T-helper 1 cell treated with Interleukin-12 subunit alpha and Interleukin-12 subunit beta and Interleukin-4 antibody, amounts not matched to agents 30 μg/mL and 1 μg/mL, for 36 hours (primary cell): ENCODE measurements at regions not wholly inside any gene's neighbourhood (a gene's known extent, or its start where the extent isn't known, plus 50 kb on each side); places are given as distances from the start of the nearest gene placed in this dataset.

Experiments used
- H3K27ac Mint-ChIP-seq: one replicate; pipeline ENCODE4 v1.8.0; 2021; ENCODE audit warnings: mild to moderate bottlenecking, mixed read lengths
- H3K27me3 Mint-ChIP-seq: one replicate; pipeline ENCODE4 v1.8.0; 2021; ENCODE audit warnings: low read depth, mixed read lengths
- H3K36me3 Mint-ChIP-seq: one replicate; pipeline ENCODE4 v1.8.0; 2021; ENCODE audit warnings: low read depth, mixed read lengths
- H3K4me1 Mint-ChIP-seq: one replicate; pipeline ENCODE4 v1.8.0; 2021; ENCODE audit warnings: low read depth, mixed read lengths
- H3K4me3 Mint-ChIP-seq: one replicate; pipeline ENCODE4 v1.8.0; 2021; ENCODE audit warnings: mild to moderate bottlenecking, moderate library complexity, mixed read lengths
- H3K9me3 Mint-ChIP-seq: one replicate; pipeline ENCODE4 v1.8.0; 2021; ENCODE audit warnings: mixed read lengths

GRCh38 chr14:42961509-42961908 lies 1354.8 kb downstream of the LRFN5 start:
- no peak overlapping the region for H3K4me3 Mint-ChIP-seq
- H3K9me3 Mint-ChIP-seq, result peaks cover 20% of the 10 kb centered on the region
- H3K27ac Mint-ChIP-seq, result no peak overlapping the region
- H3K4me1 Mint-ChIP-seq, result no peaks in the 10 kb centered on the region
- H3K36me3 Mint-ChIP-seq, result no peaks in the 10 kb centered on the region
- H3K27me3 Mint-ChIP-seq, result no peaks in the 10 kb centered on the region

- Mint-ChIP-seq H3K36me3 (no peaks in the 10 kb centered on the region), H3K4me1 (no peaks in the 10 kb centered on the region), H3K4me3 (no peak overlapping the region), H3K27me3 (no peaks in the 10 kb centered on the region), H3K27ac (no peak overlapping the region), H3K9me3 (peaks cover 27% of the 10 kb centered on the region)
Observed at GRCh38 chr14:42950363-42950762, 1343.7 kb downstream of the LRFN5 start.

DNA sequence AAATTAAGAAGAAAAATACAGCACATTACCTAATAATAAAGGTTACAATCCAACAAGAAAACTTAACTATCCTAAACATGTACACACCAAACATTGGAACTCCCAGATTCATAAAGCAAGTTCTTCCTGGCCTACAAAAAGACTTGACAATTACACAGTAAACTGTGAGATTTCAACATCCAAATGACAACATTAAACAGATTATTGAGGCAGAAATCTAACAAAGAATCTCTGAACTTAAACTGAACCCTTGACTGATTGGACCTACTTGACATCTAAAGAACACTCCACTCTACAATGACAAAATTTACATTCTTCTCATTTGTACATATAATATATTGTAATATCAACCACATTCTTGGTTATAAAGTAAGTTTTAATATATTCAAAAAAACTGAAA lies 1341.3 kb downstream of the LRFN5 start:
- H3K36me3 Mint-ChIP-seq, result no peaks in the 10 kb centered on the region
- peaks cover 30% of the 10 kb centered on the region for H3K9me3 Mint-ChIP-seq

GRCh38 chr14:42944284-42944683 lies 1337.6 kb downstream of the LRFN5 start:
- no peaks in the 10 kb centered on the region for H3K36me3 Mint-ChIP-seq
- H3K4me3 Mint-ChIP-seq, result no peak overlapping the region
- H3K27me3 Mint-ChIP-seq, result no peaks in the 10 kb centered on the region
- H3K27ac Mint-ChIP-seq, result no peak overlapping the region
- H3K9me3 Mint-ChIP-seq, result peaks cover 10% of the 10 kb centered on the region
- no peaks in the 10 kb centered on the region for H3K4me1 Mint-ChIP-seq

More for the DNA sequence above, 1341.3 kb downstream of the LRFN5 start:
- Mint-ChIP-seq H3K27ac (no peak overlapping the region), H3K4me1 (no peaks in the 10 kb centered on the region), H3K4me3 (no peak overlapping the region), H3K27me3 (no peaks in the 10 kb centered on the region)

- no peaks in the 10 kb centered on the region for H3K27me3 Mint-ChIP-seq
- H3K4me3 Mint-ChIP-seq, result no peak overlapping the region
- H3K9me3 Mint-ChIP-seq, result peaks cover 31% of the 10 kb centered on the region
- H3K36me3 Mint-ChIP-seq, result no peaks in the 10 kb centered on the region
- no peaks in the 10 kb centered on the region for H3K4me1 Mint-ChIP-seq
- H3K27ac Mint-ChIP-seq, result no peak overlapping the region
Observed at GRCh38 chr14:42931308-42931707, 1324.6 kb downstream of the LRFN5 start.

- no peak overlapping the region for H3K27ac Mint-ChIP-seq
- no peaks in the 10 kb centered on the region for H3K4me1 Mint-ChIP-seq
- peaks cover 39% of the 10 kb centered on the region for H3K9me3 Mint-ChIP-seq
- H3K4me3 Mint-ChIP-seq, result no peak overlapping the region
- no peaks in the 10 kb centered on the region for H3K36me3 Mint-ChIP-seq
- H3K27me3 Mint-ChIP-seq, result no peaks in the 10 kb centered on the region
Observed at GRCh38 chr14:42929806-42930480, 1323.3 kb downstream of the LRFN5 start.

DNA sequence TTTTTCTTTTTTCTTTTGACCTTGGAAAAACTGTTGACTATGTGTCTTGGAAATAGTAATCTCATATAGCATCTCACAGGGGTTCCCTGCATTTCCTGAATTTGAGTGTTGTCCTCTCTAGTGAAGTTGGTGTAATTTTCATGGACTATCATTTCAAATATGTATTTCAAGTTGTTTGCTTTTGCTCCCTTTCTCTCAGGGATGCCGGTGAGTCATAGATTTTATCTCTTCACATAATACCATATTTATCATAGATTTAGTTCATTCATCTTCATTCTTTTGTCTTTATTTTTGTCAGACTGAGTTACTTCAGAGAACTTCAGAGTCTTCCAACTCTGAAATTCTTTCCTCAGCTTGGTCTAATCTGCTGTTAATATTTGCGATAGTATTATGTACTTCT lies 1320.6 kb downstream of the LRFN5 start:
- H3K9me3 Mint-ChIP-seq, result peaks cover 48% of the 10 kb centered on the region
- no peaks in the 10 kb centered on the region for H3K36me3 Mint-ChIP-seq
- H3K27me3 Mint-ChIP-seq, result no peaks in the 10 kb centered on the region
- no peaks in the 10 kb centered on the region for H3K4me1 Mint-ChIP-seq
- H3K4me3 Mint-ChIP-seq, result no peak overlapping the region
- H3K27ac Mint-ChIP-seq, result no peak overlapping the region

DNA sequence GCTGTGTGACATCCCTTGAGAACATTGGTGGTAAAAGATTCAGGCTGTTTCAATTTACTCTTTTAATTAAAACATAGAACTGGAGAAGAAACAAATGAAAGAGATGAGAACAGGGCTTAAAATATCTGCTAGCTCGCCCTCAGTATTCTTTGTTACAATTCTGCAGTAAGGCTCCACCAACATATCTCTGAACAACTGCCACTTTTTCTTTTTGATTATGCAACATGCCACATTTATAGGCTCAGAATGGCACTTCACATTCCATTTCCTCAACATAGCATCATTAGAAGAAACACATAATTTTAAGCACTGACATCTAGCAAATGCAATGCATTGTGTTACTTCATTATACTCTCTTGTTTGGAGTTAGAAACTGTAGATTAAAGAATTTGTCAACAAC lies 1315.2 kb downstream of the LRFN5 start:
- H3K4me1 Mint-ChIP-seq, result no peaks in the 10 kb centered on the region
- no peaks in the 10 kb centered on the region for H3K36me3 Mint-ChIP-seq
- H3K4me3 Mint-ChIP-seq, result no peak overlapping the region
- H3K27me3 Mint-ChIP-seq, result no peaks in the 10 kb centered on the region
- peaks cover 21% of the 10 kb centered on the region for H3K9me3 Mint-ChIP-seq
- no peak overlapping the region for H3K27ac Mint-ChIP-seq

DNA sequence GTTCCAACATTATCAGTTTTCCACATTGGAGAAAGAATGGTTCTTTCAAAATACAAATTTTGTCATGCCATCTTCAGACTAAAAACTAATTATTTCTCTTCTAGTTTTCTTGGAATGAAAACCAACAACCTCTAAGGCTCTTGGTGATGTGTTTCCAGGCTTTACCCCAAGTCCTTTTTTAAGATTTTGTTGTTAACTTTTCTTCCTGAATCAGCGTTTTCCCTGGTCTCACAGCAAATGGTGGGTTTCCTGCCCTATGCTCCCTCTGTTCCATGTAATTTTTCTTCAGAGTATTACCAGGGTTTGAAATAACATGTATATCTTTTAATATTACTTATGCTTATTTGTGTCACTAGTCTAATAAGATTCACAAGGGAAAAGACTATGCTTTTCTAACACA lies 1311.9 kb downstream of the LRFN5 start:
- no peaks in the 10 kb centered on the region for H3K36me3 Mint-ChIP-seq
- peaks cover 23% of the 10 kb centered on the region for H3K9me3 Mint-ChIP-seq
- H3K27ac Mint-ChIP-seq, result no peak overlapping the region
- H3K4me1 Mint-ChIP-seq, result no peaks in the 10 kb centered on the region
- no peak overlapping the region for H3K4me3 Mint-ChIP-seq
- no peaks in the 10 kb centered on the region for H3K27me3 Mint-ChIP-seq

DNA sequence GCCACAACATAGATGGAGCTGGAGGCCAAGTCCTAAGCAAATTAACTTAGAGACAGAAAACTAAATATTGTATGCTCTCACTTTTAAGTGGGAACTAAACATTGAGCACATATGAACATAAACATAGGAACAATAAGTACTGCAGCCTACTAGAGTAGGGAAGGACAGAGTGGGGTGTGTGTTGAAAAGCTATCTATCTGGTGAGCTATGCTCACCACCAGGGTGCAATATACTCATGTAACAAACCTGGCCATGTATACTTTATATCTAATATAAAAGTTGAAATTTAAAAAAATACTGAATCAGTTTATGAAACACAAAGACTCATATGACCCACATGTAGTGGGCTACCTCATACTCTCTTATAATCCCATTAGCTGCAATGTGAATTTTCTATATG lies 1305.0 kb downstream of the LRFN5 start:
- no peak overlapping the region for H3K4me3 Mint-ChIP-seq
- peaks cover 23% of the 10 kb centered on the region for H3K9me3 Mint-ChIP-seq
- no peaks in the 10 kb centered on the region for H3K27me3 Mint-ChIP-seq
- H3K4me1 Mint-ChIP-seq, result no peaks in the 10 kb centered on the region
- H3K27ac Mint-ChIP-seq, result no peak overlapping the region
- H3K36me3 Mint-ChIP-seq, result no peaks in the 10 kb centered on the region

DNA sequence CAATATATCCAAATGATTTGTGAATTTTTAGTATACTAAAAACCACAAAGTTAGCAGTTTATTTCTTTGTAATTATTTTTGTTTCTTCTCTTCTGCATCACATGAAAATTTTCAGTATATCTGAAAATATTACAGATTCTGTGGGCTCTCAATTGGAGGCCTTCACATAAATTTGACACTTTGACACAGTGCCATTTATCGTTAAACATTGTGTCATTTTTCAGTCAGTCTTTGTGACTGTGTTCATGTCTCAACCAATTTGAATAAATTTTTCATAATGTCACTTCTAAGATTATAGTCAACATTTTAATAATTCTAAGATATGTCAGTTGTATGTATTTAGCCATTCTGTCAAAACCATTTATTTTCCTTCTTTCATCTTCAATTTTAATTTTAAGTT lies 1303.0 kb downstream of the LRFN5 start:
- Mint-ChIP-seq H3K9me3 (peaks cover 16% of the 10 kb centered on the region), H3K4me3 (no peak overlapping the region), H3K27ac (no peak overlapping the region), H3K27me3 (no peaks in the 10 kb centered on the region), H3K36me3 (no peaks in the 10 kb centered on the region), H3K4me1 (no peaks in the 10 kb centered on the region)

DNA sequence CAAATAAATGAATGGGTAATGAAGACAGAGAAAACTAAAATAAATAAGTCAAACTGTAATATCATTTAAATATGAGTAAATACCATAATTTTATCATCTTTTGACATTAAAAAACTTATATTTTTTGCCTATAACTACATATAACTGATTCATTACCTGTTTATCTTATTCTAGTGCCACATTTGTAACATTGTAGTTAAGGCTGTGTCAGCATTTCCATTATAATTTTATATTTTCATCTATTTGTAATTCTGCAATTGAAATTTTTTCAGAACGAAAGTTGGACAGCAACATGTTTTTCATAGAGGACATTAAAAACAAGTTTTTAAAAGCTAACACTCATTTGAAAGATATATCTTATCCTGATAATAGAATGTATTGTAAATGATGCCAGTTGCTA lies 1286.5 kb downstream of the LRFN5 start:
- Mint-ChIP-seq H3K9me3 (peaks cover 7% of the 10 kb centered on the region), H3K4me3 (no peak overlapping the region), H3K27me3 (no peaks in the 10 kb centered on the region), H3K27ac (no peak overlapping the region), H3K36me3 (no peaks in the 10 kb centered on the region), H3K4me1 (no peaks in the 10 kb centered on the region)

- Mint-ChIP-seq H3K9me3 (peaks cover 16% of the 10 kb centered on the region), H3K4me3 (no peak overlapping the region), H3K36me3 (no peaks in the 10 kb centered on the region), H3K27ac (no peak overlapping the region), H3K4me1 (no peaks in the 10 kb centered on the region), H3K27me3 (no peaks in the 10 kb centered on the region)
Observed at GRCh38 chr14:42884100-42884499, 1277.4 kb downstream of the LRFN5 start.

GRCh38 chr14:42877716-42878115 lies 1271.0 kb downstream of the LRFN5 start:
- H3K27ac Mint-ChIP-seq, result no peak overlapping the region
- H3K36me3 Mint-ChIP-seq, result no peaks in the 10 kb centered on the region
- peaks cover 21% of the 10 kb centered on the region for H3K9me3 Mint-ChIP-seq
- H3K27me3 Mint-ChIP-seq, result no peaks in the 10 kb centered on the region
- no peak overlapping the region for H3K4me3 Mint-ChIP-seq
- no peaks in the 10 kb centered on the region for H3K4me1 Mint-ChIP-seq

GRCh38 chr14:42872786-42873185 lies 1266.1 kb downstream of the LRFN5 start:
- Mint-ChIP-seq H3K4me3 (no peak overlapping the region), H3K4me1 (no peaks in the 10 kb centered on the region), H3K36me3 (no peaks in the 10 kb centered on the region), H3K9me3 (peaks cover 19% of the 10 kb centered on the region), H3K27ac (no peak overlapping the region), H3K27me3 (no peaks in the 10 kb centered on the region)

GRCh38 chr14:42869681-42870080 lies 1263.0 kb downstream of the LRFN5 start:
- no peak overlapping the region for H3K4me3 Mint-ChIP-seq
- no peak overlapping the region for H3K27ac Mint-ChIP-seq

More at GRCh38 chr14:42869681-42870080, 1263.0 kb downstream of the LRFN5 start:
- H3K36me3 Mint-ChIP-seq, result no peaks in the 10 kb centered on the region
- no peaks in the 10 kb centered on the region for H3K4me1 Mint-ChIP-seq
- peaks cover 16% of the 10 kb centered on the region for H3K9me3 Mint-ChIP-seq
- H3K27me3 Mint-ChIP-seq, result no peaks in the 10 kb centered on the region
